ENCODE measurements at regions not wholly inside any gene's neighbourhood (a gene's known extent, or its start where the extent isn't known, plus 50 kb on each side); places are given as distances from the start of the nearest gene placed in this dataset.

- TF ChIP-seq, protein P1, sequence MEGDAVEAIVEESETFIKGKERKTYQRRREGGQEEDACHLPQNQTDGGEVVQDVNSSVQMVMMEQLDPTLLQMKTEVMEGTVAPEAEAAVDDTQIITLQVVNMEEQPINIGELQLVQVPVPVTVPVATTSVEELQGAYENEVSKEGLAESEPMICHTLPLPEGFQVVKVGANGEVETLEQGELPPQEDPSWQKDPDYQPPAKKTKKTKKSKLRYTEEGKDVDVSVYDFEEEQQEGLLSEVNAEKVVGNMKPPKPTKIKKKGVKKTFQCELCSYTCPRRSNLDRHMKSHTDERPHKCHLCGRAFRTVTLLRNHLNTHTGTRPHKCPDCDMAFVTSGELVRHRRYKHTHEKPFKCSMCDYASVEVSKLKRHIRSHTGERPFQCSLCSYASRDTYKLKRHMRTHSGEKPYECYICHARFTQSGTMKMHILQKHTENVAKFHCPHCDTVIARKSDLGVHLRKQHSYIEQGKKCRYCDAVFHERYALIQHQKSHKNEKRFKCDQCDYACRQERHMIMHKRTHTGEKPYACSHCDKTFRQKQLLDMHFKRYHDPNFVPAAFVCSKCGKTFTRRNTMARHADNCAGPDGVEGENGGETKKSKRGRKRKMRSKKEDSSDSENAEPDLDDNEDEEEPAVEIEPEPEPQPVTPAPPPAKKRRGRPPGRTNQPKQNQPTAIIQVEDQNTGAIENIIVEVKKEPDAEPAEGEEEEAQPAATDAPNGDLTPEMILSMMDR (IDR thresholded peaks at IDR 0.05) = no peak
- Histone ChIP-seq H3K4me3 (no peak overlapping the region), H3K27ac (no peak overlapping the region)
- no peak for DNase-seq (ENCODE audit: low spot score)
These were observed 116.7 kb downstream of the MFAP3L start for GRCh38 chr4:169909479-169909878.

GRCh38 chr4:169907705-169908104, 118.5 kb downstream of the MFAP3L start:
- no peak for DNase-seq (ENCODE audit: low spot score)
- Histone ChIP-seq H3K4me3 (no peak overlapping the region), H3K27ac (no peak overlapping the region)
- TF ChIP-seq, protein P1 (IDR thresholded peaks at IDR 0.05) = no peak

GRCh38 chr4:169906821-169907220, 119.4 kb downstream of the MFAP3L start:
- no peak for DNase-seq (ENCODE audit: low spot score)
- TF ChIP-seq, protein P1 (IDR thresholded peaks at IDR 0.05) = no peak
- Histone ChIP-seq H3K27ac (no peak overlapping the region), H3K4me3 (no peak overlapping the region)

- H3K27ac ChIP-seq = no peak overlapping the region
- no peak for DNase-seq (ENCODE audit: low spot score)
- TF ChIP-seq, protein P1 (IDR thresholded peaks at IDR 0.05) = no peak
- H3K4me3 ChIP-seq = no peak overlapping the region
These were observed 120.1 kb downstream of the MFAP3L start for GRCh38 chr4:169906104-169906503.

GRCh38 chr4:169902658-169903345, 123.4 kb downstream of the MFAP3L start:
- DNase-seq (ENCODE audit: low spot score) = no peak
- Histone ChIP-seq H3K27ac (no peak overlapping the region), H3K4me3 (no peak overlapping the region)
- TF ChIP-seq, protein P1 (IDR thresholded peaks at IDR 0.05) = no peak

DNA sequence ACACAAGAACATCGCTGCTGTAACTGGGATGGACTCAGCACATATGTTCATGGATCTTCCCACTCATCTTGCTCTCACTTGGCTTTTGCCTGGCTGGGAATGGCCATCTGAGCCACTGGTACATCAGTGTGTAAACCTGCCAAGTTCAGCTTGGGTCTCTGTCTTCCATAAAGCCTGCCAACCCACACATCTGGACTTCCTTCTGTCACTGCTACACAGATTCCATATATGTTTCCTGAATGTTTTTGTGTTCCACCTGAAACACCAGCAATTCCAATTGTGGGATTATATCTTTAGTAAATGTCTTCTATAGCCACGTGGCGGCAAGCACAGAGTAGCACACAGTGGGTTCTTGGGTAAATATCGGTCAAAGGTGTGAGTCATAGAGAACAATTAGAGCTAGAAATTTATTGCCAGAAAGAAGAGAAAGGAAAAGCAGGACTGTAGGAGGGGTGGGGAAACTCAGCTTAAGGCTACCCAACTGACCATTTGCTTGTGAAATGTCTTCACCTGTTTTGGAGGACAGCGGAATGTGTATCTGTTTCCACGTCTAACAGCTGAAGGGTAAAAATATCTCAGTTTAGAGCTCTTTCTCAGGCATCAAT, 125.9 kb downstream of the MFAP3L start:
- DNase-seq (ENCODE audit: low spot score) = no peak
- H3K27ac ChIP-seq = no peak overlapping the region
- TF ChIP-seq, protein P1 (IDR thresholded peaks at IDR 0.05) = no peak
- no peak overlapping the region for H3K4me3 ChIP-seq

- H3K4me3 ChIP-seq = no peak overlapping the region
- TF ChIP-seq, protein P1 (IDR thresholded peaks at IDR 0.05) = no peak
- H3K27ac ChIP-seq = no peak overlapping the region
- DNase-seq (ENCODE audit: low spot score) = no peak
These were observed 126.9 kb downstream of the MFAP3L start for GRCh38 chr4:169899295-169899694.
